Endothelial cell of umbilical vein (primary cell): ENCODE measurements at regions not wholly inside any gene's neighbourhood (a gene's known extent, or its start where the extent isn't known, plus 50 kb on each side); places are given as distances from the start of the nearest gene placed in this dataset.

Experiments
- EZH2 ChIP-seq: IDR thresholded peaks from 2 replicates; pipeline ENCODE4 v1.6.1; 2012; ENCODE audit warnings: borderline replicate concordance, low read depth, mild to moderate bottlenecking, moderate library complexity, low read length, inconsistent platforms; ENCODE audit not compliant: severe bottlenecking
- JUN ChIP-seq: IDR thresholded peaks from 2 replicates; pipeline ENCODE4 v1.6.1; 2011; ENCODE audit warnings: borderline replicate concordance, low read depth; ENCODE audit not compliant: insufficient read length, insufficient read depth
- POLR2A ChIP-seq: IDR thresholded peaks from 2 replicates; pipeline ENCODE4 v1.6.1; 2012; ENCODE audit warnings: low read depth, mild to moderate bottlenecking, control low read depth, low read length
- POLR2AphosphoS5 ChIP-seq: IDR thresholded peaks from 2 replicates; pipeline ENCODE4 v1.6.1; 2012; ENCODE audit warnings: low read depth, mild to moderate bottlenecking, control low read depth, low read length, moderate library complexity; ENCODE audit not compliant: insufficient read depth

DNA sequence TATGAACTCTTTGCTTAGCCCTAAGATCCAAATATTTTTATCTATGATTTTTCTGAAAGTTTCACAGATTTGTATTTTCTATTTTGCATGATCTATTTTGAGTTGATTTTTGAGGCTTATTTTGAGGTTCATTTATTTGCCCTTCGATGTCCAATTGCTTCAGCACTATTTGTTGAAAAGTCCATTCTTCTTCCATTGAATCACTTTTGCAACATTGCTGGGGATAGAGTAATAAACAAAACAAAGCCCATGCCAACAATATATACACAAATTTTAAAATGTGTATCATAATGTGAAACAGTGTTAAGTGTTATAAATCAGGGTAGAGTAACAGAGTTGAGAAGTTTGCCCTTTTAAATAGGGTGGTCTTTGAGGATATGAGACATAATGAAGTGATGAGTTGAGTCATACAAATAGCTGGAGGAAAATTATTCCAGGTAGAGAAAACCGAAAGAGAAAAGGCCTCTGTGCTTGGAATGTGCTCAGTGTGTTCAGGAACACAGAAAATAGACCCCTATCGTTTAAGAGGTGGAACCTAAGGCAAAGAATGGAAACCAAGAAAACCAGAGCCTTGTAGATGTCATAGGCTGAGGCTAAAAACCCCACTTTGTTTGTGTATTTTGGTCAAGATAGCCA, 172.7 kb upstream of the NR5A2 start:
- TF ChIP-seq EZH2 (no peak), POLR2A (no peak), JUN (no peak), POLR2AphosphoS5 (no peak)
